Breast epithelium (tissue), 3 donors: ENCODE measurements at regions not wholly inside any gene's neighbourhood (a gene's known extent, or its start where the extent isn't known, plus 50 kb on each side); places are given as distances from the start of the nearest gene placed in this dataset.

ENCODE experiments used
- CTCF ChIP-seq, 3 donors: fragments of 450-650 bp; IDR thresholded peaks; one replicate each; pipeline ENCODE4 v1.5.1; 2016 to 2017; ENCODE audit warnings: antibody characterized with exemption in 3 of 3, mild to moderate bottlenecking in 3 of 3, moderate library complexity in 3 of 3
- POLR2A ChIP-seq: fragments of 450-650 bp; IDR thresholded peaks from one replicate; pipeline ENCODE4 v1.6.1; 2016; ENCODE audit warnings: antibody characterized with exemption, mild to moderate bottlenecking, moderate library complexity

- TF ChIP-seq CTCF (IDR thresholded peaks at IDR 0.05) (no peak), POLR2A (no peak)
Observed at GRCh38 chr9:134553996-134554372, 87.6 kb upstream of the COL5A1 start.
